AG09319 (cell line): ENCODE measurements at regions not wholly inside any gene's neighbourhood (a gene's known extent, or its start where the extent isn't known, plus 50 kb on each side); places are given as distances from the start of the nearest gene placed in this dataset.

Experiments
- DNase-seq: peaks from one replicate; pipeline ENCODE4 v3.0.0-alpha.2; 2010; ENCODE audit warnings: low read depth; ENCODE audit errors: extremely low read depth
- CTCF ChIP-seq: IDR thresholded peaks from 2 replicates; pipeline ENCODE4 v1.5.1; 2011; ENCODE audit warnings: low read depth, mild to moderate bottlenecking, inconsistent platforms, low read length, moderate library complexity

- no peak for DNase-seq
- TF ChIP-seq CTCF: no peak
Observed at GRCh38 chr2:46816846-46817726, 98.5 kb downstream of the MCFD2 start.

- DNase-seq: no peak
- TF ChIP-seq CTCF: no peak
Observed at GRCh38 chr2:46816151-46816845, 99.3 kb downstream of the MCFD2 start.

DNA sequence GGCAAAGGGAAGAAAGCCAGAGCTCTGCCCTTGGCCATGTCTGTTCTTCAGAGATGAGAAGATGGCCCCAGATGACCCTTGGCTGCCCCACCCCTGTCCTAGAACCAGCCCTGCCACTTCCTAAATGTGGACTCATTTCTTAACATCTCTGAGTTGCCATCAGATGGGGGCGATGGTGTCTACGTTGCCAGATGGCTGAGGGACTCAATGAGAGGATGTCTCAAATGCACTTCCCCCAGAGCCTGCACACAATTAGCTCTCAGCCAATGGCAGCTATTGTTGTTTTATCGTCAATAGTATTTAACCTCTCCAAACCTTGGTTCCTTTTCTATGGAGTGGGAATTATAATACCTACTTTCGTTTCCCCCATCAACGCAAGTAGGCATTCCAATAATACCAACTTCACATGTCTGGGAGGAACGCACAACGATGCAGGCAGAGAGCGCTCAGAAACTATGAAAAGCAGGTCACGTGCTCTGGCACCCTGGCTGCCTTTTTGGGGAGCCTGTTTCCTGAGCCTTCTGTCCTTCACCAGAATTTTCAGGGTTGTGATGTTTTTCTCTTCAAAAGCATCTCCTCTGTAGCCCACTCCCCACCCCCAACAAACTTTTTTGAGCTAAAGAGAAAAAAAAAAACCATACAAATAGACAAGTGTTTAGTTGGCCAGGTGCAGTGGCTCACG is 100.3 kb downstream of the MCFD2 start:
- no peak for TF ChIP-seq CTCF
- DNase-seq: no peak

DNA sequence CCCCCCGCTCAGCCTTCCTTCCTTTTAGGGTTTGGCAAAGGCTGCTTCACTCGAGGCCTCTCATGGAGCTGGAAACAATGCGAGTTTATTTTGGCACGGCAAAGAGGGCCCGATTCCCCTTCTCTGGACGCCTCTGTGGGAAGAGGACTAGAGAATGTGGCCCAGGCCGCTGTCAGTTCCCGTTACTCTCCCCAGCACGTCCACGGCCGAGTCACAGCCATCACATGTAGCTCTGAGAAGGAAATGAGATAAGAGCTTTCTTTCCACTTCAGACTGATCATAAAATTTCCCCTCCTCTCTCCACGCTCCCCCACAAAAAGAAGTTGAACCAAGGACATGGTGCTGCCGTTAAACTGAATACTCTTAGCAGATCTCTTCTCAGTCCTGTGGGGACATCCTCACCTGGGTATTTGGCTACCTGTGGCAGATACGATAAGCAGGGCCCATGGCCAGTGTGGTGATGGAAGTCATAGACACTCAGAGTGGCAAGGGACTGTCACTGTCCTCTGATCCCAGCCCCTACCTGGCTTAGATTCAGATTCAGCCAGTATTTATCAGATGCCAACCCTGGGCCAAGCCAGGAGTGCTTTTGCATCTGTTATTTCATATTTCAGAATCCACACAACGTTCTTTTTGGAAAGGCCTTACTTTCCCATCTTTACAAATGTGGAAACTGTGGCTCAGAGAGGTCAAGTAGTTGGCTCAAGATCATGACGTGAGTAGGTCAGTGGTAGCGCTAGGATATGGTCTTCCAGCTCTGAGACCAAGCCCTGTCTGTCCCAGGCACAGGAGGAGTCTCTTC is 101.2 kb downstream of the MCFD2 start:
- TF ChIP-seq CTCF: no peak
- DNase-seq: no peak

DNA sequence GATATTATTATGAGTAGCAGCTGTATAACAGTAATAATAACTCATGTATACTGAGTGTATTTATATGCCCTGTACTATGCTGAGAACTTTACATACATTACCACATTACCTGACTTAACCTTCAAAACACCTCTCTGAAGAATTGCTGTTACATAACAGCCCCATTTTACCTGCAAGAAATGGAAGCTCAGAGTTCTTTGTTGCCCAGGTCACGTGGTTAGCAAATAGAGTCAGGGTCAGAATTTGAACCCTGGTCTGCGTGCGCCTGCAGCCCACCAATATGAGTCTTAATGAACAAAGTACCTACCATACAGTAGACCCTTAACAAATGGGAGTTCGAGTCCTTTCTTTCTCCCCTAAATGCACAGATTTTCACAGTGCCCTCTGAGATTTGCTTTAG is 101.9 kb downstream of the MCFD2 start:
- no peak for TF ChIP-seq CTCF
- DNase-seq: no peak

DNA sequence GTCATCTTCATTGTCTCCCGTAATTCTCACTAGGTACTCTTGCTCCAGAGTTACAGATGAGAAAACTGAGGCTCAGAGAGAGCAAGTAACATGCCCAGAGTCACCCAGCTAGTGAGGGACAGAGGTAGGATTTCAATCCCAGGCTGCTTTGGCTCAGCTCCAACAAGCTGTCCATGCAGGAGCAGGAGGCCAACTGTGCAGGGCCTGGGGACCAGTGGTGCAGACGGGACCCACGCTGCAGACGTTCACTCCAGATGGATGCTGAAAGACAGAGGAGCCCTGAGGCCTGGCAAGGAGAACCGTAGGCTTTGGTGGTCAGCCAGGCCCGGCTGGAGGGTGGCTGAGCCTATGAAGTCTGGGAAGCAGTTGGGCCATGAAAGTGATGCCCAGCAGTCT is 102.6 kb downstream of the MCFD2 start:
- DNase-seq: no peak

More for the DNA sequence above, 102.6 kb downstream of the MCFD2 start:
- TF ChIP-seq CTCF: no peak
